ENCODE measurements at regions not wholly inside any gene's neighbourhood (a gene's known extent, or its start where the extent isn't known, plus 50 kb on each side); places are given as distances from the start of the nearest gene placed in this dataset.

GRCh38 chr4:130422261-130422660, 1326.3 kb downstream of the C4orf33 start:
- no peaks in the 10 kb centered on the region for H3K9me3 Mint-ChIP-seq (ENCODE audit: unreplicated experiment)
- H3K4me3 Mint-ChIP-seq (ENCODE audit: unreplicated experiment): no peak overlapping the region
- H3K4me1 ChIP-seq: no peaks in the 10 kb centered on the region
- no peaks in the 10 kb centered on the region for H3K27me3 ChIP-seq (replicated peaks; ENCODE audit: control insufficient read depth, insufficient read depth, low read length)
- no peak for DNase-seq
- CTCF ChIA-PET: no interaction called here
- no peak overlapping the region for H3K4me3 ChIP-seq (ENCODE audit: low read depth, low read length)
- no peaks in the 10 kb centered on the region for H3K9me3 ChIP-seq
- H3K36me3 ChIP-seq (ENCODE audit: control insufficient read depth, insufficient read depth, low read length): no peaks in the 10 kb centered on the region
- TF ChIP-seq CTCF (IDR thresholded peaks at IDR 0.05; ENCODE audit: insufficient read depth in 1 of 2, low read depth in 1 of 2, low read length in 1 of 2, severe bottlenecking in 1 of 2, unreplicated experiment in 1 of 2): no peak
- no TSS peak for BruUV-seq (replicated peaks)
- no peaks in the 10 kb centered on the region for H3K36me3 Mint-ChIP-seq (ENCODE audit: insufficient read depth, unreplicated experiment)
- H3K27ac Mint-ChIP-seq (ENCODE audit: unreplicated experiment): no peak overlapping the region
- POLR2A ChIA-PET: no interaction called here
- no peaks in the 10 kb centered on the region for H3K27me3 Mint-ChIP-seq (ENCODE audit: insufficient read depth, unreplicated experiment)
- H3K4me1 Mint-ChIP-seq (ENCODE audit: low read depth, unreplicated experiment): no peaks in the 10 kb centered on the region
- intact Hi-C loops (cut with micrococcal nuclease; ENCODE audit: unreplicated experiment): no loop called here

- no peaks in the 10 kb centered on the region for H3K4me1 ChIP-seq
- H3K36me3 ChIP-seq (ENCODE audit: control insufficient read depth, insufficient read depth, low read length): no peaks in the 10 kb centered on the region
- ChIA-PET POLR2A (no interaction called here), CTCF (no interaction called here)
- Mint-ChIP-seq H3K4me3 (ENCODE audit: unreplicated experiment) (no peak overlapping the region), H3K36me3 (ENCODE audit: insufficient read depth, unreplicated experiment) (no peaks in the 10 kb centered on the region), H3K27me3 (ENCODE audit: insufficient read depth, unreplicated experiment) (no peaks in the 10 kb centered on the region), H3K4me1 (ENCODE audit: low read depth, unreplicated experiment) (no peaks in the 10 kb centered on the region), H3K27ac (ENCODE audit: unreplicated experiment) (no peak overlapping the region), H3K9me3 (ENCODE audit: unreplicated experiment) (no peaks in the 10 kb centered on the region)
- DNase-seq: no peak
- BruUV-seq (replicated peaks): no TSS peak
- H3K4me3 ChIP-seq (ENCODE audit: low read depth, low read length): no peak overlapping the region
- intact Hi-C loops (cut with micrococcal nuclease; ENCODE audit: unreplicated experiment): no loop called here
- H3K27me3 ChIP-seq (replicated peaks; ENCODE audit: control insufficient read depth, insufficient read depth, low read length): no peaks in the 10 kb centered on the region
- no peaks in the 10 kb centered on the region for H3K9me3 ChIP-seq
- no peak for TF ChIP-seq CTCF (IDR thresholded peaks at IDR 0.05; ENCODE audit: insufficient read depth in 1 of 2, low read depth in 1 of 2, low read length in 1 of 2, severe bottlenecking in 1 of 2, unreplicated experiment in 1 of 2)
Observed at GRCh38 chr4:130424211-130424610, 1328.3 kb downstream of the C4orf33 start.

DNA sequence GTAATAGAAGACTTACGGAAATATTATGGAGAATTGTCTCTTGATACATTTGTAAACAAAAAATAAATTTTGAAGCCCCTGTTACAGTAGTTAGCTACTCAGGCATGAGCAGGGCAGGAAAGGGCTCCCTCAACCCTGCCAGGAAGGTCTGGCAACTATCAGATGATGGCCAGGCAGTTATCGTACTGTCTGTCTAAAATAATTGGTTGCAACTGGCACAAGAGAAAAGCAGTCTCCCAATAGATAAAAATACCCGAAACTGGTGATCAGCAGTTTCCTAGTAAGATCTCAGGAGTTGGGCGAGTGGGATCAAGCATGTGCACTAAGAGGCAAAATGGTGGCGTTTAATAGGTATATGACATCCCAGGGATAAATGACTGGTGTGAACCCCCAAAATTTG, 1336.3 kb downstream of the C4orf33 start:
- Mint-ChIP-seq H3K4me1 (ENCODE audit: low read depth, unreplicated experiment) (no peaks in the 10 kb centered on the region), H3K27ac (ENCODE audit: unreplicated experiment) (no peak overlapping the region), H3K9me3 (ENCODE audit: unreplicated experiment) (no peaks in the 10 kb centered on the region), H3K27me3 (ENCODE audit: insufficient read depth, unreplicated experiment) (no peaks in the 10 kb centered on the region), H3K36me3 (ENCODE audit: insufficient read depth, unreplicated experiment) (no peaks in the 10 kb centered on the region), H3K4me3 (ENCODE audit: unreplicated experiment) (no peak overlapping the region)
- H3K4me1 ChIP-seq: no peaks in the 10 kb centered on the region
- ChIA-PET POLR2A (no interaction called here), CTCF (no interaction called here)
- H3K9me3 ChIP-seq: no peaks in the 10 kb centered on the region
- no peaks in the 10 kb centered on the region for H3K27me3 ChIP-seq (replicated peaks; ENCODE audit: control insufficient read depth, insufficient read depth, low read length)
- no peak for TF ChIP-seq CTCF (IDR thresholded peaks at IDR 0.05; ENCODE audit: insufficient read depth in 1 of 2, low read depth in 1 of 2, low read length in 1 of 2, severe bottlenecking in 1 of 2, unreplicated experiment in 1 of 2)
- no peak for DNase-seq
- intact Hi-C loops (cut with micrococcal nuclease; ENCODE audit: unreplicated experiment): no loop called here
- H3K36me3 ChIP-seq (ENCODE audit: control insufficient read depth, insufficient read depth, low read length): no peaks in the 10 kb centered on the region
- H3K4me3 ChIP-seq (ENCODE audit: low read depth, low read length): no peak overlapping the region
- BruUV-seq (replicated peaks): no TSS peak

Data from Caco-2 (cell line).